ENCODE measurements at regions not wholly inside any gene's neighbourhood (a gene's known extent, or its start where the extent isn't known, plus 50 kb on each side); places are given as distances from the start of the nearest gene placed in this dataset.

GRCh38 chr5:166570865-166571264, 1720.6 kb upstream of the WWC1 start:
- no peak for TF ChIP-seq EZH2 (IDR thresholded peaks at IDR 0.05)
- TF ChIP-seq FOXP2 (optimal IDR thresholded peaks at IDR 0.05; ENCODE audit: control extremely low read depth, extremely low read length, insufficient read depth) = no peak
